NCI-H226 (cell line): ENCODE measurements at regions not wholly inside any gene's neighbourhood (a gene's known extent, or its start where the extent isn't known, plus 50 kb on each side); places are given as distances from the start of the nearest gene placed in this dataset.
"Not testable (repeated sequence)": the region's sequence is repeated elsewhere in the genome, so short reads cannot be mapped to it uniquely, and the experiment has no call there.

ENCODE experiments used
- DNase-seq: peaks from one replicate; pipeline ENCODE4 v3.0.0-alpha.2; 2015

GRCh38 chr5:114789773-114790402 lies 379.8 kb downstream of the TRIM36 start:
- DNase-seq, result no peak

GRCh38 chr5:114782869-114783268 lies 386.8 kb downstream of the TRIM36 start:
- no peak for DNase-seq

- no peak for DNase-seq
Measured at GRCh38 chr5:114782177-114782576, 387.5 kb downstream of the TRIM36 start.

GRCh38 chr5:114780290-114780689 lies 389.4 kb downstream of the TRIM36 start:
- no peak for DNase-seq

GRCh38 chr5:114744406-114744805 lies 382.5 kb downstream of the KCNN2 start:
- no peak for DNase-seq

GRCh38 chr5:114734238-114734637 lies 372.4 kb downstream of the KCNN2 start:
- DNase-seq, result no peak

GRCh38 chr5:114729986-114730385 lies 368.1 kb downstream of the KCNN2 start:
- DNase-seq, result no peak

- no peak for DNase-seq
Measured at GRCh38 chr5:114727358-114727757, 365.5 kb downstream of the KCNN2 start.

- DNase-seq, result peak; percentile 11
Measured at GRCh38 chr5:114726131-114726530, 364.3 kb downstream of the KCNN2 start.

- no peak for DNase-seq
Measured at GRCh38 chr5:114719268-114719667, 357.4 kb downstream of the KCNN2 start.

GRCh38 chr5:114716955-114717354 lies 355.1 kb downstream of the KCNN2 start:
- DNase-seq, result no peak

GRCh38 chr5:114704225-114704893 lies 342.5 kb downstream of the KCNN2 start:
- DNase-seq, result not testable (repeated sequence)

- no peak for DNase-seq
Measured at GRCh38 chr5:114702731-114703130, 340.9 kb downstream of the KCNN2 start.

- DNase-seq, result no peak
Measured at GRCh38 chr5:114702136-114702535, 340.3 kb downstream of the KCNN2 start.

- no peak for DNase-seq
Measured at GRCh38 chr5:114700823-114701222, 339.0 kb downstream of the KCNN2 start.

GRCh38 chr5:114695292-114695904 lies 333.5 kb downstream of the KCNN2 start:
- no peak for DNase-seq

- no peak for DNase-seq
Measured at GRCh38 chr5:114686356-114686755, 324.5 kb downstream of the KCNN2 start.

GRCh38 chr5:114678778-114679177 lies 316.9 kb downstream of the KCNN2 start:
- DNase-seq, result no peak

GRCh38 chr5:114665551-114665950 lies 303.7 kb downstream of the KCNN2 start:
- DNase-seq, result no peak

- no peak for DNase-seq
Measured at GRCh38 chr5:114660791-114661190, 298.9 kb downstream of the KCNN2 start.

GRCh38 chr5:114658194-114658593 lies 296.3 kb downstream of the KCNN2 start:
- no peak for DNase-seq

GRCh38 chr5:114657342-114658130 lies 295.7 kb downstream of the KCNN2 start:
- DNase-seq, result no peak

GRCh38 chr5:114649878-114650277 lies 288.0 kb downstream of the KCNN2 start:
- no peak for DNase-seq

- no peak for DNase-seq
Measured at GRCh38 chr5:114648940-114649339, 287.1 kb downstream of the KCNN2 start.
